ENCODE measurements at regions not wholly inside any gene's neighbourhood (a gene's known extent, or its start where the extent isn't known, plus 50 kb on each side); places are given as distances from the start of the nearest gene placed in this dataset.

- Histone ChIP-seq H3K4me1 (peaks cover 9 to 21% (median 11%) of the 10 kb centered on the region in 4 donors), H3K9me3 (no peaks in the 10 kb centered on the region), H3K36me3 (no peaks in the 10 kb centered on the region), H3K4me3 (no peak overlapping the region), H3K27ac (peak overlapping the region in 3 of 5 donors; percentile 73 to 85 (median 77)), H3K27me3 (no peaks in the 10 kb centered on the region)
- TF ChIP-seq CTCF (IDR thresholded peaks at IDR 0.05) (no peak), POLR2AphosphoS5 (IDR thresholded peaks at IDR 0.05) (no peak), POLR2A (IDR thresholded peaks at IDR 0.05) (no peak), EP300 (IDR thresholded peaks at IDR 0.05) (no peak)
- intact Hi-C loops (cut with DNase I; ENCODE audit: low total_unique reads), result no loop called here
- peak in 1 of 2 donors; percentile 34 for DNase-seq
- WGBS, 5 donors, result 64 to 80% (median 70%) methylated on average over 24 of the region's 24 CpGs
Observed at GRCh38 chr2:236888794-236889780, 196.6 kb upstream of the COPS8 start.

DNA sequence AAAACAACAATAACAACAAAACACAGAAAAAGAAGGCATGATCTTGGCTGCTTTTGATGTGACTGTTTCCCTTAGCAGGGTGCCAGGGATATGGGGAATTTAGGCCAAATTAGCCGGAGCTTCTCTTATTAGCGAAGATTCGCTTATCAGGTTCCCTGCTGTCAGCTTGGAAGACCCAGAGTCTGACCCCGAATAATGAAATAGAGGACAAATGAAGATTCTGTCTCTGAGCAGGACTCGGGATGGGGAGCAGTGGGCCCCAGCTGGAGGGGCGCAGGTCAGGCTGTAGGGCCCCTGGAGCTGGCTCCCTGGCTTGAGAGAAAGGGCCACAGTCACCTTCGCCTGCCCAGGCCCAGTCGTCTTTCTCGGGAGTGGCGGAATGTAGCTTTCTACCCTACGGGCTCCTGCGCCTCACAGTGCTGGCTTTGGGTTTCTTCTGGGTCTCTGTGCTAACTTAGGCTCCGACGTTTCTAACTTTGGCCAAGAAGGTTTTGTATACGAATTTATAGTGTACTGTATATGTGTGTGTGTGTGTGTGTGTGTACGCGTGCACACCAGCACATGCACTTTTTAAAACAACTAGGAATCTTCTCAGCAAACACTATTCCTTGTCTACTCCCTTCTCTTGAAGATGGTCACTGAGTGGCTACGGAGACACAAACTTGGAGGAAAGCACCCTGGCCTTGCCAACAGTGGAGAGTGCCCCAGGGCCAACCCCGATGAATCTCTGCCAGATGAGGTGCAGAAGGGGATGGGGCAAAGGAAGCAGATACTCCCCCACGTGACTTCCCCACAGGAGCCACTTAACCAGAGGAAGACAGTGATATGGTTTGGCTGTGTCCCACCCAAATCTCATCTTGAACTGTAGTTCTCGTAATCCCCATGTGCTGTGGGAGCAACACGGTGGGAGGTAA, 195.6 kb upstream of the COPS8 start:
- no peaks in the 10 kb centered on the region for H3K9me3 ChIP-seq
- 91 to 96% (median 94%) methylated on average over 22 of the region's 22 CpGs for WGBS, 5 donors
- no peaks in the 10 kb centered on the region for H3K36me3 ChIP-seq
- DNase-seq, result no peak
- intact Hi-C loops (cut with DNase I; ENCODE audit: low total_unique reads), result no loop called here
- H3K27ac ChIP-seq, result no peak overlapping the region
- no peaks in the 10 kb centered on the region for H3K27me3 ChIP-seq
- peaks cover 9 to 21% (median 13%) of the 10 kb centered on the region in 4 donors for H3K4me1 ChIP-seq
- TF ChIP-seq EP300 (IDR thresholded peaks at IDR 0.05) (no peak), CTCF (IDR thresholded peaks at IDR 0.05) (no peak), POLR2A (IDR thresholded peaks at IDR 0.05) (no peak), POLR2AphosphoS5 (IDR thresholded peaks at IDR 0.05) (no peak)
- no peak overlapping the region for H3K4me3 ChIP-seq

GRCh38 chr2:236892721-236893120, 193.0 kb upstream of the COPS8 start:
- no peak for DNase-seq
- TF ChIP-seq EP300 (IDR thresholded peaks at IDR 0.05) (no peak), POLR2AphosphoS5 (IDR thresholded peaks at IDR 0.05) (no peak), CTCF (IDR thresholded peaks at IDR 0.05) (no peak), POLR2A (IDR thresholded peaks at IDR 0.05) (no peak)
- no peak overlapping the region for H3K4me3 ChIP-seq
- intact Hi-C loops (cut with DNase I; ENCODE audit: low total_unique reads), result no loop called here
- peaks cover 6 to 17% (median 10%) of the 10 kb centered on the region in 4 donors for H3K4me1 ChIP-seq
- no peak overlapping the region for H3K27ac ChIP-seq
- no peaks in the 10 kb centered on the region for H3K36me3 ChIP-seq
- H3K9me3 ChIP-seq, result no peaks in the 10 kb centered on the region
- 80 to 94% (median 82%) methylated on average over 7 of the region's 7 CpGs for WGBS, 5 donors
- no peaks in the 10 kb centered on the region for H3K27me3 ChIP-seq

DNA sequence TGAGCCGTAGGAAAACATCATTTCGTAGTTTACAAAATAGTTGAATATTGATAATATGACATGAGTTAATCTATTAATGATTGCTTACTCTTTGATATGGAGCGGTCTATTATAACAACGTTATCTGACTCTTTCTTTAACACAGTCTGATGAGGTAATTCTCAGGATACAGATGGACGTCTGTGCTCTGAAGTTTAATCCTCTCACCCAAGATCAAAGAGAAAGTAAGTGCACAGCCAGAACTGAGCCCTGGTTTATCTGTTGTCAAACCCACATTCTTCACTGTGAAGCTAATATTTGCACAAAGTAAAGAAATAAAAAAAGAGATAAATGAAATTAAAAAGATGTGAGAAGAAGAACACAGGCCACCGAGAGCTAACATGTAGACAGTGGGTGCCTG, 190.9 kb upstream of the COPS8 start:
- no peaks in the 10 kb centered on the region for H3K9me3 ChIP-seq
- H3K4me3 ChIP-seq, result no peak overlapping the region
- TF ChIP-seq EP300 (IDR thresholded peaks at IDR 0.05), result no peak
- TF ChIP-seq CTCF (IDR thresholded peaks at IDR 0.05), result no peak
- no peak for TF ChIP-seq POLR2A (IDR thresholded peaks at IDR 0.05)
- no peak for TF ChIP-seq POLR2AphosphoS5 (IDR thresholded peaks at IDR 0.05)
- H3K36me3 ChIP-seq, result no peaks in the 10 kb centered on the region
- H3K27ac ChIP-seq, result no peak overlapping the region
- WGBS, 5 donors, result 27 to 60% (median 47%) methylated on average over 6 of the region's 6 CpGs
- peaks cover 0 to 4% (median 0%) of the 10 kb centered on the region in 4 donors for H3K4me1 ChIP-seq
- H3K27me3 ChIP-seq, result no peaks in the 10 kb centered on the region
- intact Hi-C loops (cut with DNase I; ENCODE audit: low total_unique reads), result no loop called here
- no peak for DNase-seq
